ENCODE measurements at regions not wholly inside any gene's neighbourhood (a gene's known extent, or its start where the extent isn't known, plus 50 kb on each side); places are given as distances from the start of the nearest gene placed in this dataset.
"Not testable (repeated sequence)": the region's sequence is repeated elsewhere in the genome, so short reads cannot be mapped to it uniquely, and the experiment has no call there.

- H3K4me3 ChIP-seq (ENCODE audit: low read depth, low read length), result no peak overlapping the region
- no peak for TF ChIP-seq CTCF (IDR thresholded peaks at IDR 0.05; ENCODE audit: control insufficient read depth, extremely low read depth, insufficient read depth)
- no peak for DNase-seq (ENCODE audit: low read depth)
Measured at GRCh38 chr5:32534041-32534440, 51.3 kb upstream of the SUB1 start.

DNA sequence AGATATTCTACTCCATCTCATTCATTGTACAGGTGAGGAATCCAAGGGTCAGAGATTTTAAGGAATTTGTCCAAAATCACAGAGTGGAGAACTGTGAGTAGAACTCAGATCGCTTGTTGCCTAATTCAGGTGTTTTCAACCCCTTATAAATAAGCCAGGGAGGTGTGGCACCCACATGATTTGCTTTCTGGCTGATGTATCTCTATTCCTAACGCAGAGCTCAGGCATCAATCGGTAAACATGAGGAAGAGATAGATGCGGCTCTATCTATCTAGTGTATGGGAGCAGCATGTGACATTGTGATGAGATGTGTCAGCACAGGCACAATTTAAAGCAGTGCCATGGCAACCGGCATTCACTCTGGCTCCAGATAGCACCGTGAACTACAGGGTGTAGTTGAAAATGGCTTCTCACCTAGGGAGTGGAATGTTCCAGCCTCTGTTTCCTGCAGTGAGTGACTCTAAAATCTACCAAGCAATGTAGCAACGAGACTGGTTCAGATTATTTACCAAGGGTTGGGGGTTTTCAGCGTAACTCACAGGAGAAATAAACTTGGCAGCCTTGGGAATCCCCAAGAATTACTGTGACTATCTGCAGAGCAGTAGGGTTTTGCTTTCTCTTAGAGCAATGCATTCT, 53.4 kb upstream of the SUB1 start:
- TF ChIP-seq CTCF (IDR thresholded peaks at IDR 0.05; ENCODE audit: control insufficient read depth, extremely low read depth, insufficient read depth), result no peak
- no peak for DNase-seq (ENCODE audit: low read depth)
- no peak overlapping the region for H3K4me3 ChIP-seq (ENCODE audit: low read depth, low read length)

- not testable (repeated sequence) for H3K4me3 ChIP-seq (ENCODE audit: low read depth, low read length); DNase-seq (ENCODE audit: low read depth)
Measured at GRCh38 chr5:32527321-32527720, 58.0 kb upstream of the SUB1 start.

- TF ChIP-seq CTCF (IDR thresholded peaks at IDR 0.05; ENCODE audit: control insufficient read depth, extremely low read depth, insufficient read depth), result no peak
- no peak for DNase-seq (ENCODE audit: low read depth)
- H3K4me3 ChIP-seq (ENCODE audit: low read depth, low read length), result no peak overlapping the region
Measured at GRCh38 chr5:32526810-32527209, 58.5 kb upstream of the SUB1 start.

DNA sequence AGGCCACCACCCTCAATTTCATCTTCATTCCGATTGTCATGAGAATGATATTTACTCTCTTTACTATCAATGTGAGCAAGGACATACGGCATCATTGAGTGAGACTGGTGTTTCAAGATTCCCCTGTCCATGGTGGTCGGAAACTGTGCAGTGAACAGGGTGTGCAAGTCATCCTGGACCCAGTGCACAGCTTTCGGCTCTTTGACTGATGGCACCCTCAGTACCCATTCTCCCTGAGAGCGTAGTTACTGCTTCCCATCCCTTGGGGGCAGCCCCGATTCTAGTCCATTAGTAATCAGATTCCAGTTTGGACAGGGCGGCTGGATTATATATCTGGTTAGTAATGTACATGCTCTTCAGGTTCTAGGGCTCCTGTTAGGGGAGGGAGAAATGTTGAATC, 61.7 kb upstream of the SUB1 start:
- no peak for DNase-seq (ENCODE audit: low read depth)
- peak; percentile 6; the same call in 1 of the 2 replicates for TF ChIP-seq CTCF (IDR thresholded peaks at IDR 0.05; ENCODE audit: control insufficient read depth, extremely low read depth, insufficient read depth)
- H3K4me3 ChIP-seq (ENCODE audit: low read depth, low read length), result no peak overlapping the region

DNA sequence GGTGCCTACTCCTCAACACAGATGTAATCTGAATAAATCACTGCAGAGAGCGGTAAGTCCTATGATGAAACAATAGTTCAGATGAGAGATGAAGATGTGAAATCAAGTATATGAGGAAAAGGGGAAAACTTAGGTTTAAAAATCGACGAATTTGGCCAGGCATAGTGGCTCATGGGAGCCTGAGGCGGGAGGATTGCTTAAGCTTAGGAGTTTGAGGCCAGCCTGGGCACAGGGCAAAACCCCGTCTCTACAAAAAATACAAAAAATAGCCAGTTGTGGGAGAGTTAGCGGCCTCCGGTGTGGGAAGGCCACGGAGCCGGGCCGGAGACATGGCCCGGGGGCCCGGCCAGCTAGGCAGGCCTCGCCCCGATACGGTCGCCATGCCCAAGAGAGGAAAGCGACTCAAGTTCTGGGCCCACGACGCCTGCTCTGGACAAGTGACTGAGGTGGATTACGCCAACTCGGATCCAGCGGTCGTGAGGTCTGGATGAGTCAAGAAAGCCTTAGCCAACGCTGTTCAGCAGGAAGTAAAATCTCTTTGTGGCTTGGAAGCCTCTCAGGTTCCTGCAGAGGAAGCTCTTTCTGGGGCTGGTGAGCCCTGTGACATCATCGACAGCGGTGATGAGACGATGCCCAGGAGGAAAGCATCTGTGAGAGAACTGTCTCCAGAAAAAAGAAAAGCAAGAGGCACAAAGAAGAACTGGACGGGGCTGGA, 62.8 kb upstream of the SUB1 start:
- no peak for DNase-seq (ENCODE audit: low read depth)
- H3K4me3 ChIP-seq (ENCODE audit: low read depth, low read length), result no peak overlapping the region
- no peak for TF ChIP-seq CTCF (IDR thresholded peaks at IDR 0.05; ENCODE audit: control insufficient read depth, extremely low read depth, insufficient read depth)

GRCh38 chr5:32521481-32521880, 63.9 kb upstream of the SUB1 start:
- no peak for TF ChIP-seq CTCF (IDR thresholded peaks at IDR 0.05; ENCODE audit: control insufficient read depth, extremely low read depth, insufficient read depth)
- no peak overlapping the region for H3K4me3 ChIP-seq (ENCODE audit: low read depth, low read length)
- DNase-seq (ENCODE audit: low read depth), result no peak

All from LNCaP clone FGC (cell line).